GM23338 (cell line): ENCODE measurements at regions not wholly inside any gene's neighbourhood (a gene's known extent, or its start where the extent isn't known, plus 50 kb on each side); places are given as distances from the start of the nearest gene placed in this dataset.

Experiments
- CREB1 ChIP-seq: fragments of 250-450 bp; sonication (Bioruptor Pico); IDR thresholded peaks from 2 replicates; pipeline ENCODE4 v1.5.0; 2020; ENCODE audit warnings: low read depth, mild to moderate bottlenecking, moderate library complexity
- JUNB ChIP-seq: IDR thresholded peaks from one replicate; pipeline ENCODE4 v1.6.1; 2016; ENCODE audit warnings: antibody characterized with exemption; ENCODE audit not compliant: unreplicated experiment
- NANOG ChIP-seq: IDR thresholded peaks from 2 replicates; pipeline ENCODE4 v1.6.1; 2016; ENCODE audit warnings: antibody characterized with exemption, borderline replicate concordance
- ZNF114 ChIP-seq: fragments of 250-450 bp; sonication (Bioruptor Pico); IDR thresholded peaks from 2 replicates; pipeline ENCODE4 v1.5.0; 2020; ENCODE audit warnings: mild to moderate bottlenecking, moderate library complexity
- TF ChIP-seq, protein P1 (sequence below), 2 experiments: fragments of 200-600 bp in 1 of 2; sonication (generic) in 1 of 2; conservative IDR thresholded peaks; 2 replicates each; pipeline versions ENCODE4 v1.5.1 to v1.6.1; 2016 to 2017; ENCODE audit warnings: antibody characterized with exemption in 2 of 2, low read depth in 2 of 2, mild to moderate bottlenecking in 2 of 2, moderate library complexity in 1 of 2

DNA sequence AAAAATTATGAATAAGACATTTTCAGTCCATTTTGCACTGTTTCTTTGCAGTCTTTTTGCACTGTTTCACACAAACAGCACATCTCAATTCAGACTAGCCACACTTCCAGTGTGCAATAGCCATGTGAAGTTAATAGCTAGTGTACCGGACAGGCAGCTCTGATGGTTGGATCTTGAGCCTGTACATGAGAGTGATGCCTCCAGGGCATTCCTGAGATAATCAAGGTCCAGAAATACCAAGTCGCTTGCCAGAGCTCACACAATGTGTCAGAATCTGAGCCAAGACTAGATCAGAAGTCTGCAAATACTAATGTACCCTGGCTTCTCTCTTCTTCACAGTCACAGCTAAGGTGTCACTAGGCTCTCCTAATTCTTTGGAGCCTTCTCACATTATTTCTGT, 180.2 kb downstream of the OSR1 start:
- TF ChIP-seq NANOG = no peak
- TF ChIP-seq JUNB = no peak
- TF ChIP-seq, protein P1, sequence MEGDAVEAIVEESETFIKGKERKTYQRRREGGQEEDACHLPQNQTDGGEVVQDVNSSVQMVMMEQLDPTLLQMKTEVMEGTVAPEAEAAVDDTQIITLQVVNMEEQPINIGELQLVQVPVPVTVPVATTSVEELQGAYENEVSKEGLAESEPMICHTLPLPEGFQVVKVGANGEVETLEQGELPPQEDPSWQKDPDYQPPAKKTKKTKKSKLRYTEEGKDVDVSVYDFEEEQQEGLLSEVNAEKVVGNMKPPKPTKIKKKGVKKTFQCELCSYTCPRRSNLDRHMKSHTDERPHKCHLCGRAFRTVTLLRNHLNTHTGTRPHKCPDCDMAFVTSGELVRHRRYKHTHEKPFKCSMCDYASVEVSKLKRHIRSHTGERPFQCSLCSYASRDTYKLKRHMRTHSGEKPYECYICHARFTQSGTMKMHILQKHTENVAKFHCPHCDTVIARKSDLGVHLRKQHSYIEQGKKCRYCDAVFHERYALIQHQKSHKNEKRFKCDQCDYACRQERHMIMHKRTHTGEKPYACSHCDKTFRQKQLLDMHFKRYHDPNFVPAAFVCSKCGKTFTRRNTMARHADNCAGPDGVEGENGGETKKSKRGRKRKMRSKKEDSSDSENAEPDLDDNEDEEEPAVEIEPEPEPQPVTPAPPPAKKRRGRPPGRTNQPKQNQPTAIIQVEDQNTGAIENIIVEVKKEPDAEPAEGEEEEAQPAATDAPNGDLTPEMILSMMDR (conservative IDR thresholded peaks at IDR 0.05; ENCODE audit: low read depth in 2 of 2) = no peak
- TF ChIP-seq ZNF114 (CRISPR knock-in tag) = no peak
- TF ChIP-seq CREB1 (CRISPR knock-in tag) = no peak
